HFFc6 (cell line): ENCODE measurements at regions not wholly inside any gene's neighbourhood (a gene's known extent, or its start where the extent isn't known, plus 50 kb on each side); places are given as distances from the start of the nearest gene placed in this dataset.
A peak's percentile ranks its signal among the peaks of the same experiment; 100 is the strongest.

Experiments used
- DNase-seq: peaks from one replicate; pipeline ENCODE4 v3.0.0-alpha.2; 2018
- H3K27ac Mint-ChIP-seq: 2 replicates; pipeline ENCODE4 v1.8.0; 2020; ENCODE audit warnings: mild to moderate bottlenecking, mixed read lengths
- H3K27me3 Mint-ChIP-seq: 2 replicates; pipeline ENCODE4 v1.8.0; 2021; ENCODE audit warnings: mild to moderate bottlenecking, moderate library complexity, mixed read lengths; ENCODE audit not compliant: insufficient read depth
- H3K36me3 Mint-ChIP-seq: 2 replicates; pipeline ENCODE4 v1.8.0; 2021; ENCODE audit warnings: low read depth, mixed read lengths
- H3K4me1 Mint-ChIP-seq: 2 replicates; pipeline ENCODE4 v1.8.0; 2020; ENCODE audit warnings: low read depth, mixed read lengths
- H3K4me3 Mint-ChIP-seq: 2 replicates; pipeline ENCODE4 v1.8.0; 2020; ENCODE audit warnings: mild to moderate bottlenecking, moderate library complexity, mixed read lengths
- H3K9me3 Mint-ChIP-seq: 2 replicates; pipeline ENCODE4 v1.8.0; 2020; ENCODE audit warnings: mild to moderate bottlenecking, mixed read lengths
- TF ChIP-seq, protein P1 (sequence below): fragments of 200-600 bp; sonication (generic); IDR thresholded peaks from 2 replicates; pipeline ENCODE4 v1.5.0; 2021; ENCODE audit warnings: antibody characterized with exemption, mild to moderate bottlenecking

DNA sequence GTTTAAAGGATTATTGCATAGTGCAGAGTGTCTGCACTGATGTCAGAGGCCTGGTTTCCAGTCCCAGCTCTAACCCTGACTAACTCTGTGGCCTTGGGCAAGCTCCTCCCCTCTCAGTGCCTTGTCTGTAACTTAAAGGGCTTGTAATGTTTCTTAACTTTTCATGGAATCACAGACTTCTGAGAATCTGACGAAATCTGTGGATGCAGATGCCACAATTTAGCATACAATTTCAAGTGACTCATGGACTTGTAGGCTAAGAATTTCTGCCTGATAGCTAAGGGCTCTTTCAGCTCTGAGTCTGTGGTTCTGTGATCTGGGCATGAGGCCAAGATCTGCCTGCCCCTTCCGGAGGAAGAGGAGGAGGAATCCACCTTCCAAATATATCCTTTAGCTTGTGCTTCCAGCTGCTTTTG is 236.9 kb downstream of the AR start:
- no peaks in the 10 kb centered on the region for H3K27me3 Mint-ChIP-seq
- H3K4me3 Mint-ChIP-seq: peak overlapping the region; percentile 75
- TF ChIP-seq, protein P1, sequence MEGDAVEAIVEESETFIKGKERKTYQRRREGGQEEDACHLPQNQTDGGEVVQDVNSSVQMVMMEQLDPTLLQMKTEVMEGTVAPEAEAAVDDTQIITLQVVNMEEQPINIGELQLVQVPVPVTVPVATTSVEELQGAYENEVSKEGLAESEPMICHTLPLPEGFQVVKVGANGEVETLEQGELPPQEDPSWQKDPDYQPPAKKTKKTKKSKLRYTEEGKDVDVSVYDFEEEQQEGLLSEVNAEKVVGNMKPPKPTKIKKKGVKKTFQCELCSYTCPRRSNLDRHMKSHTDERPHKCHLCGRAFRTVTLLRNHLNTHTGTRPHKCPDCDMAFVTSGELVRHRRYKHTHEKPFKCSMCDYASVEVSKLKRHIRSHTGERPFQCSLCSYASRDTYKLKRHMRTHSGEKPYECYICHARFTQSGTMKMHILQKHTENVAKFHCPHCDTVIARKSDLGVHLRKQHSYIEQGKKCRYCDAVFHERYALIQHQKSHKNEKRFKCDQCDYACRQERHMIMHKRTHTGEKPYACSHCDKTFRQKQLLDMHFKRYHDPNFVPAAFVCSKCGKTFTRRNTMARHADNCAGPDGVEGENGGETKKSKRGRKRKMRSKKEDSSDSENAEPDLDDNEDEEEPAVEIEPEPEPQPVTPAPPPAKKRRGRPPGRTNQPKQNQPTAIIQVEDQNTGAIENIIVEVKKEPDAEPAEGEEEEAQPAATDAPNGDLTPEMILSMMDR: no peak
- DNase-seq: peak; percentile 97
- H3K27ac Mint-ChIP-seq: peak overlapping the region; percentile 98
- H3K36me3 Mint-ChIP-seq: no peaks in the 10 kb centered on the region
- H3K4me1 Mint-ChIP-seq: peaks cover 28% of the 10 kb centered on the region
- H3K9me3 Mint-ChIP-seq: no peaks in the 10 kb centered on the region

- TF ChIP-seq, protein P1: peak; percentile 69
- peak; percentile 65 for DNase-seq
- Mint-ChIP-seq H3K36me3 (no peaks in the 10 kb centered on the region), H3K4me1 (peaks cover 28% of the 10 kb centered on the region), H3K4me3 (peak overlapping the region; percentile 28; the same call in 1 of the 2 replicates), H3K9me3 (no peaks in the 10 kb centered on the region), H3K27me3 (no peaks in the 10 kb centered on the region), H3K27ac (peak overlapping the region; percentile 98)
Measured at GRCh38 chrX:67781132-67781531, 237.3 kb downstream of the AR start.

DNA sequence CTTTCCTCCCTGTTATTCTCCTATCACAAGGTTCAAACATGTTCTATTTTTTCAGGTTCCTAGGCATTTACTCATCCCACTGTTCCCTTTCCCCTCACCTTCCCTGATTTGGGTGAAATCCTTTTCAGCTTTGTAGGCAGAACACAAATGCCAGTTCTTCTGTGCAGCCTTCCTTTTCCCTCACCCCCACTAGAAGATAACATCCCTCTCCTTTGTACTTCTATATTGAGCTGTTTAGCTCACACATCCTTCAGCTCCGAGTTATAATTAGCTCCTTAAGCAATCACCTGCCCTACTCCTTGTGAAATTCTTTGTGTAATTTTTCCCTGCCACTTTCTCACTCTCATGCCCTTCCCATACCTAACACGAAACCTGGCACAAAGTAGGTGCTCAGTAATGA is 240.9 kb downstream of the AR start:
- H3K4me3 Mint-ChIP-seq: no peak overlapping the region
- TF ChIP-seq, protein P1: no peak
- H3K36me3 Mint-ChIP-seq: no peaks in the 10 kb centered on the region
- H3K27ac Mint-ChIP-seq: no peak overlapping the region
- no peak for DNase-seq
- peaks cover 25% of the 10 kb centered on the region for H3K4me1 Mint-ChIP-seq
- H3K27me3 Mint-ChIP-seq: no peaks in the 10 kb centered on the region
- H3K9me3 Mint-ChIP-seq: no peaks in the 10 kb centered on the region

DNA sequence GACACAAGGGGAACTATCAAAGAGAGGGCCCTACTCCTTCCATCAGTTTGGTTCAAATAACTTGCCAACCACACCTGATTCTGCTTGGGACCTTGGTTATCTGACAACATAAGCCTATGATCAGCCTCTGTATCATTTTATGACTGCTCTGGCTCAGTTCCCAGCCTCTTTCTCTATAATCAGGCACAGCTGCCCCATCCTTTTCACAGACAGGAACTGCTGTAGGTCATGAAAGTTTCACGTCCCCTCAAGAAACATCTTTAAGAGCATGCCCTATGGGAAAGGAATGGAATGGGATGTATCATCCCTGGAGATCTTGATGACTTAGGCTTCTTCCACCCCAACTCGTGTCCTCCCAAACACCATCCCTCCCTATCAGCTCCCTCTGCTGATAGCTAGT is 243.4 kb downstream of the AR start:
- TF ChIP-seq, protein P1: no peak
- peak; percentile 25 for DNase-seq
- H3K27me3 Mint-ChIP-seq: no peaks in the 10 kb centered on the region
- H3K27ac Mint-ChIP-seq: no peak overlapping the region
- no peaks in the 10 kb centered on the region for H3K36me3 Mint-ChIP-seq
- peaks cover 7% of the 10 kb centered on the region; the same call in 1 of the 2 replicates for H3K4me1 Mint-ChIP-seq
- no peaks in the 10 kb centered on the region for H3K9me3 Mint-ChIP-seq
- H3K4me3 Mint-ChIP-seq: no peak overlapping the region

GRCh38 chrX:67789536-67789935 is 245.7 kb downstream of the AR start:
- DNase-seq: no peak
- TF ChIP-seq, protein P1: no peak
- peaks cover 7% of the 10 kb centered on the region; the same call in 1 of the 2 replicates for H3K4me1 Mint-ChIP-seq
- H3K27ac Mint-ChIP-seq: no peak overlapping the region
- H3K9me3 Mint-ChIP-seq: no peaks in the 10 kb centered on the region
- no peak overlapping the region for H3K4me3 Mint-ChIP-seq
- H3K27me3 Mint-ChIP-seq: no peaks in the 10 kb centered on the region
- H3K36me3 Mint-ChIP-seq: no peaks in the 10 kb centered on the region
